HG03066 (cell line): ENCODE measurements at regions not wholly inside any gene's neighbourhood (a gene's known extent, or its start where the extent isn't known, plus 50 kb on each side); places are given as distances from the start of the nearest gene placed in this dataset.
"Not testable (repeated sequence)": the region's sequence is repeated elsewhere in the genome, so short reads cannot be mapped to it uniquely, and the experiment has no call there.

Experiments
- ATAC-seq: cut with Tn5 transposase; IDR thresholded peaks from one replicate; pipeline ENCODE4 v1.9.1; 2021; ENCODE audit warnings: low read depth; ENCODE audit not compliant: unreplicated experiment

DNA sequence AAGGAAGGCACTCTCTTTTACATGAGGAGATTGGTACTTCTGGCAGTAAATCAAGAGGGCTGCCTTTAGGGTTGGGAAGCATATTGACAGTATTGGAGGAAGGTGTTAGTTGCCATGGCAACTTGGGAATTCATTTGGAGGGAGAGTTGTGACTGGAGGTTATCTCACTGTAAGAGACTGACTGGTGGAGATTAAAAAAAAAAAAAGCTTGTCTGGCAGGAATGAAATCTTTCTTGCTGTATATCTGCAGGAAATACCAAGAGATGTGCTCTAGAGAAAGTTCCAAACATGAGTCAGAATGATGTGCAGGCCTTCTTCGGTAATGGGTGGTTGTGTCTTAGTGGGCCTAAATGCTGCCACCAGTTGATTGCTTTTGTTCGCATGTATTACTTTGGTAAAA, 59.8 kb upstream of the FAM72C start:
- ATAC-seq: not testable (repeated sequence)

DNA sequence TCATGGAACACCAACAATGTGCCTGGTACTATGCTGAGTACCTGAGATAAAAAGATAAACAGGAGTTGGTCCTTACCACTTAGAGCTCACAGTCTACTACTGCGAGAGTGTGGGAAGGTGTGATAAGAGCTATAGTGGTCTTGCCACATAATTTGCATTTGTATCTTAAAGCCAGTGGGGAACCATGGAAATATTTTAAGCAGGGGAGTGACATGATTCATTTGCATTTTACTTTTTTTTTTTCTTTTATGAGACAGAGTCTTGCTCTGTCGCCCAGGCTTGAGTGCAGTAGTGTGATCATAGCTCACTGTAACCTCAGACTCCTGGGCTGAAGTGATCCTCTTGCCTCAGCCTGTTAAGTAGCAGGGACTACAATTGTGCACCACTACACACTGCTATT, 54.2 kb upstream of the FAM72C start:
- ATAC-seq: peak; percentile 91

DNA sequence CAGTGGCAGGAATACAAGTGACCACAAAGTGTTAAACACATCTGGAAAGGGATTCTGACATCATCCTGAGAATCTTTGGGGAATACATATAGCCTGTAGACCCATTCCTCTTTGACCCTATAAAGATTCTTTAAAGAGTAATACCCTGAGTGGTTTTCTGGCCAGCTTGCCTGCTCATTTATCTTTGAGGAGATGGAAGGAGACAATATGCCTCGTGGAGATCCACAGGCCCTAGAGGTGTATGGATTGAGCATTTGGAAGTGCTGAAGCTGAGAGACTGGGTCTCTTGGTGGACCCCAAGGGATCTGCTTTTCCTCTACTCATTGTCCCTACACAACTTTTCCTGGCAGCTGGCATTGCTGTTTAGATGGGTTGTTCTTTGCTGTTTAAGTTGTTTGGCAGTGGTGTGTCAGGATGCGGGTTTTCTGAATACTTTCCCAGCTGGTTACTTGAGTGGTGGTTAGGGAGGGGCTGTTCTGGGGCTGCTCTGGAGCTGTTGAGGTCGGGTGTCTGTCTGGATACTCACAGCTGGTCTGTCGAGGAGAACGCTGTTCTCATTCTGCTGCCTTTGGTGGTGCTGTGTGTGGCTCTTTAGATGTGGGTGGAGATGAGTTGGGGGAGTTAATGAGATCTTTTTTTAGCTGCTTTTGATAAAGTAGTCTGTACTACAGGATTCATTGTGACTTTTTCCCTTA, 50.1 kb upstream of the FAM72C start:
- ATAC-seq: not testable (repeated sequence)
